Ovary (tissue), 3 donors: ENCODE measurements at regions not wholly inside any gene's neighbourhood (a gene's known extent, or its start where the extent isn't known, plus 50 kb on each side); places are given as distances from the start of the nearest gene placed in this dataset.

Experiments
- CTCF ChIP-seq, 3 donors: fragments of 450-650 bp in 2 of 3; fragments of 200-600 bp in 1 of 3; IDR thresholded peaks; one replicate each; pipeline versions ENCODE4 v1.5.1 to v1.8.0; 2016 to 2022; ENCODE audit warnings: antibody characterized with exemption in 3 of 3, mild to moderate bottlenecking in 1 of 3
- EP300 ChIP-seq: sonication (generic); formaldehyde crosslinking; IDR thresholded peaks from one replicate; pipeline ENCODE4 v1.6.1; 2017; ENCODE audit warnings: antibody characterized with exemption
- POLR2A ChIP-seq: fragments of 450-650 bp; IDR thresholded peaks from one replicate; pipeline ENCODE4 v1.6.1; 2017; ENCODE audit warnings: antibody characterized with exemption, mild to moderate bottlenecking, moderate library complexity
- donor health status: DM: no; HTN: no; CAD: no.

GRCh38 chr17:51397361-51398127, 137.2 kb downstream of the UTP18 start:
- TF ChIP-seq CTCF (IDR thresholded peaks at IDR 0.05) (no peak), POLR2A (no peak), EP300 (no peak)
